Transverse colon (tissue), 4 donors: ENCODE measurements at regions not wholly inside any gene's neighbourhood (a gene's known extent, or its start where the extent isn't known, plus 50 kb on each side); places are given as distances from the start of the nearest gene placed in this dataset.

Experiments
- CTCF ChIP-seq, 5 experiments: fragments of 200-600 bp in 3 of 5; fragments of 450-650 bp in 2 of 5; sonication (generic) in 3 of 5; IDR thresholded peaks; 1 replicate in 2 of 5; 2 replicates in 3 of 5; pipeline ENCODE4 v1.5.1; 2016 to 2017; ENCODE audit warnings: antibody characterized with exemption in 5 of 5, inconsistent platforms in 3 of 5, mild to moderate bottlenecking in 2 of 5, moderate library complexity in 1 of 5
- EP300 ChIP-seq: sonication (generic); formaldehyde crosslinking; IDR thresholded peaks from one replicate; pipeline ENCODE4 v1.6.1; 2017; ENCODE audit warnings: antibody characterized with exemption, low read depth
- POLR2AphosphoS5 ChIP-seq, 3 donors: sonication (generic); formaldehyde crosslinking; IDR thresholded peaks; one replicate each; pipeline ENCODE4 v1.6.1; 2016; ENCODE audit warnings: antibody characterized with exemption in 3 of 3

GRCh38 chr6:119609865-119610264, 260.3 kb upstream of the MAN1A1 start:
- TF ChIP-seq POLR2AphosphoS5 (IDR thresholded peaks at IDR 0.05) (no peak), CTCF (IDR thresholded peaks at IDR 0.05) (no peak), EP300 (no peak)
